HCT116 (cell line): ENCODE measurements at regions not wholly inside any gene's neighbourhood (a gene's known extent, or its start where the extent isn't known, plus 50 kb on each side); places are given as distances from the start of the nearest gene placed in this dataset.

Source experiments
- ATAC-seq: fragments of 200-7000 bp; cut with Tn5 transposase; 2 replicates; pipeline ENCODE4 v1.9.1; 2020; ENCODE audit warnings: mild to moderate bottlenecking, moderate library complexity
- BruUV-seq: library from RNA; stranded (reverse); fragments of 400-500 nt; replicated peaks from 2 replicates; lab custom pipeline; 2021; lab: Mats Ljungman, UMichigan
- CTCF ChIA-PET: fragments of 300-600 bp; sonication (Branson Sonifier 250); formaldehyde crosslinking; loops from one replicate; lab custom pipeline; 2021; ENCODE audit warnings: antibody characterized with exemption; lab: Charles Lee
- POLR2A ChIA-PET: fragments of 300-600, 350-600 bp; sonication (Branson Sonifier 250); formaldehyde crosslinking; loops from one replicate; lab custom pipeline; 2021; ENCODE audit warnings: antibody characterized with exemption; lab: Charles Lee
- RAD21 ChIA-PET, 2 experiments: fragments of 300-600 bp; sonication (Branson Sonifier 250); formaldehyde crosslinking; loops; one replicate each; lab custom pipeline; 2023; ENCODE audit warnings: low total read pairs in 2 of 2; ENCODE audit not compliant: uncharacterized antibody in 2 of 2, unreplicated experiment in 2 of 2, low non-redundant PET in 1 of 2; lab: Charles Lee
- DNase-seq: peaks from one replicate; pipeline ENCODE4 v3.0.0-alpha.2; 2010; ENCODE audit warnings: low read depth, low spot score
- H2AFZ ChIP-seq: fragments of 200-600 bp; shearing (Covaris generic), sonication (generic); 2 replicates; pipeline ENCODE4 v1.6.1; 2017; ENCODE audit warnings: low read depth, mixed run types, mixed read lengths, antibody characterized with exemption, low read length; ENCODE audit not compliant: poor library complexity, severe bottlenecking
- H3K27ac ChIP-seq: 2 replicates; pipeline ENCODE4 v1.5.1; 2012; ENCODE audit warnings: low read depth, low read length
- H3K27me3 ChIP-seq: fragments of 200-600 bp; sonication (generic); 2 replicates; pipeline ENCODE4 v1.6.1; 2016; ENCODE audit warnings: mixed run types, low read length, mixed read lengths; ENCODE audit not compliant: insufficient read depth
- H3K36me3 ChIP-seq, 2 experiments: fragments of 200-500 bp in 1 of 2; fragments of 200-600 bp in 1 of 2; sonication (Bioruptor generic) in 1 of 2; sonication (generic) in 1 of 2; 2 replicates each; pipeline versions ENCODE4 v1.5.1 to v1.6.1; 2014 to 2016; ENCODE audit warnings: low read length in 2 of 2, inconsistent platforms in 1 of 2, mixed read lengths in 1 of 2, mixed run types in 1 of 2; ENCODE audit not compliant: insufficient read depth in 2 of 2, control insufficient read depth in 1 of 2
- H3K4me1 ChIP-seq, 2 experiments: fragments of 200-600 bp in 1 of 2; sonication (generic) in 1 of 2; 2 replicates each; pipeline versions ENCODE4 v1.5.1 to v1.6.1; 2012 to 2017; ENCODE audit warnings: low read length in 2 of 2, inconsistent platforms in 1 of 2, mild to moderate bottlenecking in 1 of 2, mixed read lengths in 1 of 2, mixed run types in 1 of 2, moderate library complexity in 1 of 2; ENCODE audit not compliant: insufficient read depth in 2 of 2, control insufficient read depth in 1 of 2
- H3K4me2 ChIP-seq: fragments of 200-600 bp; sonication (generic); 2 replicates; pipeline ENCODE4 v1.6.1; 2017; ENCODE audit warnings: mixed run types, low read length, mixed read lengths
- H3K4me3 ChIP-seq, 2 experiments: fragments of 200-600 bp in 1 of 2; sonication (generic) in 1 of 2; replicated peaks in 1 of 2; 2 replicates each; pipeline ENCODE4 v1.5.1; 2011 to 2016; ENCODE audit warnings: low read length in 2 of 2, control low read depth in 1 of 2, low read depth in 1 of 2, mild to moderate bottlenecking in 1 of 2, mixed read lengths in 1 of 2, mixed run types in 1 of 2
- H3K79me2 ChIP-seq: fragments of 200-600 bp; sonication (generic); 2 replicates; pipeline ENCODE4 v1.6.1; 2017; ENCODE audit warnings: mild to moderate bottlenecking, mixed run types, low read length, moderate library complexity, mixed read lengths; ENCODE audit not compliant: insufficient read depth
- H3K9ac ChIP-seq: fragments of 200-600 bp; sonication (generic); 2 replicates; pipeline ENCODE4 v1.6.1; 2016; ENCODE audit warnings: low read length, mixed read lengths
- H3K9me2 ChIP-seq: fragments of 200-600 bp; sonication (generic), shearing (Covaris generic); 2 replicates; pipeline ENCODE4 v1.6.1; 2017; ENCODE audit warnings: mixed run types, mild to moderate bottlenecking, moderate library complexity; ENCODE audit not compliant: insufficient read depth
- H3K9me3 ChIP-seq, 2 experiments: fragments of 200-500 bp in 1 of 2; fragments of 200-600 bp in 1 of 2; sonication (Bioruptor generic) in 1 of 2; sonication (generic) in 1 of 2; 2 replicates each; pipeline ENCODE4 v1.6.1; 2014 to 2017; ENCODE audit warnings: low read length in 2 of 2, mixed read lengths in 2 of 2, inconsistent platforms in 1 of 2, low read depth in 1 of 2, mild to moderate bottlenecking in 1 of 2, mixed run types in 1 of 2, moderate library complexity in 1 of 2; ENCODE audit not compliant: control insufficient read depth in 1 of 2, insufficient read depth in 1 of 2
- H4K20me1 ChIP-seq: fragments of 200-600 bp; sonication (generic), shearing (Covaris generic); 2 replicates; pipeline ENCODE4 v1.6.1; 2017; ENCODE audit warnings: mixed run types, mild to moderate bottlenecking, moderate library complexity; ENCODE audit not compliant: insufficient read depth
- EZH2 ChIP-seq: fragments of 200-600 bp; sonication (generic); IDR thresholded peaks from 2 replicates; pipeline ENCODE4 v1.6.1; 2017; ENCODE audit warnings: antibody characterized with exemption, mixed run types
- JUND ChIP-seq: IDR thresholded peaks from 2 replicates; pipeline ENCODE4 v1.6.1; 2012
- POLR2A ChIP-seq: IDR thresholded peaks from 2 replicates; pipeline ENCODE4 v1.7.0; 2011; ENCODE audit warnings: borderline replicate concordance; ENCODE audit not compliant: insufficient read depth, insufficient read length; ENCODE audit errors: extremely low read depth
- POLR2AphosphoS5 ChIP-seq: IDR thresholded peaks from 2 replicates; pipeline ENCODE4 v1.6.1; 2011; ENCODE audit warnings: mild to moderate bottlenecking, low read depth, low read length, moderate library complexity
- ZBTB33 ChIP-seq: IDR thresholded peaks from 2 replicates; pipeline ENCODE4 v1.6.1; 2011; ENCODE audit warnings: mild to moderate bottlenecking, low read length, moderate library complexity; ENCODE audit not compliant: insufficient replicate concordance; ENCODE audit errors: extremely low read depth
- ZNF274 ChIP-seq: fragments of 200-500 bp; sonication (Bioruptor generic); IDR thresholded peaks from 2 replicates; pipeline ENCODE4 v1.6.1; 2014; ENCODE audit warnings: mild to moderate bottlenecking, low read depth, low read length, inconsistent platforms
- intact Hi-C: fragments of 100-400 bp; cut with micrococcal nuclease; formaldehyde crosslinking; loops from 2 replicates; pipeline ENCODE4 v1.10.0; 2022
- TF ChIP-seq, protein P1 (sequence below), 3 experiments: fragments of 200-600 bp in 1 of 3; sonication (generic) in 1 of 3; IDR thresholded peaks in 2 of 3; conservative IDR thresholded peaks in 1 of 3; 2 replicates each; pipeline ENCODE4 v1.5.1; 2012 to 2017; ENCODE audit warnings: low read depth in 2 of 3, low read length in 2 of 3, antibody characterized with exemption in 1 of 3, borderline replicate concordance in 1 of 3, control low read depth in 1 of 3, mild to moderate bottlenecking in 1 of 3, mixed read lengths in 1 of 3, mixed run types in 1 of 3, moderate library complexity in 1 of 3; ENCODE audit not compliant: insufficient read depth in 1 of 3

DNA sequence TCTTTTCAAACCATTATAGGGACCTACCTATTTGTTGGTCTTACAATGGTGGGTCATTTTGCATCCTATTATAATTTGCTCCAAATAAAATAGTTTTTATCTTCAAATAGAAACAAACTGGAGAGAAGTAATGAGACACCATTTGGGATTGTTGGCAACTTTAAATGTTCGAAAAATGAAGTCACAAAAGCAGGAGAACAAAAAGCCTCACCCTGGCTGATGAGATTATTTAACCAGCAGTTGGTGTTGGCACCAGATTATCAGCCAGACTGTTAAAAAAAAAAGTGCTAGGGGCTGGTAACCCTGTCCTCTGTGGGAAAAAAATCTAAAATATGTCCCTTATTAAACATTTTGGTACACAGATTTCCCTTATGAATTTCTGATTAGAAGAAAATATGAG, 100.3 kb downstream of the DCK start:
- ATAC-seq (no peak), DNase-seq (no peak)
- intact Hi-C loops = no loop called here
- no peaks in the 10 kb centered on the region for H3K9me2 ChIP-seq
- no peak overlapping the region for H3K4me2 ChIP-seq
- H3K4me1 ChIP-seq = no peaks in the 10 kb centered on the region
- POLR2A ChIA-PET = no interaction called here
- TF ChIP-seq ZNF274 (no peak), POLR2A (no peak), EZH2 (no peak), POLR2AphosphoS5 (no peak), JUND (no peak), ZBTB33 (no peak)
- TF ChIP-seq, protein P1, sequence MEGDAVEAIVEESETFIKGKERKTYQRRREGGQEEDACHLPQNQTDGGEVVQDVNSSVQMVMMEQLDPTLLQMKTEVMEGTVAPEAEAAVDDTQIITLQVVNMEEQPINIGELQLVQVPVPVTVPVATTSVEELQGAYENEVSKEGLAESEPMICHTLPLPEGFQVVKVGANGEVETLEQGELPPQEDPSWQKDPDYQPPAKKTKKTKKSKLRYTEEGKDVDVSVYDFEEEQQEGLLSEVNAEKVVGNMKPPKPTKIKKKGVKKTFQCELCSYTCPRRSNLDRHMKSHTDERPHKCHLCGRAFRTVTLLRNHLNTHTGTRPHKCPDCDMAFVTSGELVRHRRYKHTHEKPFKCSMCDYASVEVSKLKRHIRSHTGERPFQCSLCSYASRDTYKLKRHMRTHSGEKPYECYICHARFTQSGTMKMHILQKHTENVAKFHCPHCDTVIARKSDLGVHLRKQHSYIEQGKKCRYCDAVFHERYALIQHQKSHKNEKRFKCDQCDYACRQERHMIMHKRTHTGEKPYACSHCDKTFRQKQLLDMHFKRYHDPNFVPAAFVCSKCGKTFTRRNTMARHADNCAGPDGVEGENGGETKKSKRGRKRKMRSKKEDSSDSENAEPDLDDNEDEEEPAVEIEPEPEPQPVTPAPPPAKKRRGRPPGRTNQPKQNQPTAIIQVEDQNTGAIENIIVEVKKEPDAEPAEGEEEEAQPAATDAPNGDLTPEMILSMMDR (IDR thresholded peaks at IDR 0.05 in 2 of 3, conservative IDR thresholded peaks at IDR 0.05 in 1 of 3; ENCODE audit: borderline replicate concordance in 1 of 3, insufficient read depth in 1 of 3, low read depth in 2 of 3, low read length in 2 of 3) = no peak
- TF ChIP-seq, all 23 proteins: peak for 0
- H3K79me2 ChIP-seq = no peaks in the 10 kb centered on the region
- no peak overlapping the region for H3K4me3 ChIP-seq
- no peaks in the 10 kb centered on the region for H3K36me3 ChIP-seq
- H3K9ac ChIP-seq = no peak overlapping the region
- no peak overlapping the region for H2AFZ ChIP-seq
- H4K20me1 ChIP-seq = no peaks in the 10 kb centered on the region
- H3K27ac ChIP-seq = no peak overlapping the region
- ChIA-PET CTCF (no interaction called here), RAD21 (no interaction called here)
- BruUV-seq = no TSS peak
- H3K27me3 ChIP-seq = no peaks in the 10 kb centered on the region
- no peaks in the 10 kb centered on the region for H3K9me3 ChIP-seq
